ENCODE measurements at regions not wholly inside any gene's neighbourhood (a gene's known extent, or its start where the extent isn't known, plus 50 kb on each side); places are given as distances from the start of the nearest gene placed in this dataset.

DNA sequence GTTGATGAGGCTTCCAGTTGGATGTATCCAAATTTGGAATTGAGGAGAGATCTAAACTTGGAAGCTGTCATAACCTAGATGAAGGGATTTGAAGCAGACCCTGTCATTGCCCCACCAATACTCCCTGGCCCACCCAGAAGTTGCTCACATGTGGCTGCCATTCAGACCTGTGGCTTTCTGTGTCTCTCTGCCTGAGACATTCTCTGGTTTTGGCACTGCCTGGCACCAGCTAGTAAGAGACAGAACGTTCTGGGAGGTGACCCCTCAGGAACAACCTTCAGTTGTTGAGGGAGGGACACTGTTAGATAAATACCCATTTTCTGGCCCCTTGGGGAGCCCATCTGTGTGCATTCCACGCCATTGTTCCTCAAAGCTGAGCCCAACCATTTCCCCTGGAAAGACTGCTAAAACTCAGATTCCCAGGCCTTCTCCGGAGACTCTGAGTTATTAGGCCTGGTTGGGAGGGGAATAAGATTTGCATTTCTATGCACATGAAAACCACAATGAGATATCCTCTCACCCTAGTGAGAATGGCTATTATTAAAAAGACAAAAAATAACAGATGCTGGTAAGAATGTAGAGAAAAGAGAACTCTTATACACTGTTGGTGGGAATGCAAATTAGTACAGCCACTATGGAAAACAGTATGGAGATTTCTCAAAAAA, 290.4 kb downstream of the TSHZ3 start:
- TF ChIP-seq, protein P1, sequence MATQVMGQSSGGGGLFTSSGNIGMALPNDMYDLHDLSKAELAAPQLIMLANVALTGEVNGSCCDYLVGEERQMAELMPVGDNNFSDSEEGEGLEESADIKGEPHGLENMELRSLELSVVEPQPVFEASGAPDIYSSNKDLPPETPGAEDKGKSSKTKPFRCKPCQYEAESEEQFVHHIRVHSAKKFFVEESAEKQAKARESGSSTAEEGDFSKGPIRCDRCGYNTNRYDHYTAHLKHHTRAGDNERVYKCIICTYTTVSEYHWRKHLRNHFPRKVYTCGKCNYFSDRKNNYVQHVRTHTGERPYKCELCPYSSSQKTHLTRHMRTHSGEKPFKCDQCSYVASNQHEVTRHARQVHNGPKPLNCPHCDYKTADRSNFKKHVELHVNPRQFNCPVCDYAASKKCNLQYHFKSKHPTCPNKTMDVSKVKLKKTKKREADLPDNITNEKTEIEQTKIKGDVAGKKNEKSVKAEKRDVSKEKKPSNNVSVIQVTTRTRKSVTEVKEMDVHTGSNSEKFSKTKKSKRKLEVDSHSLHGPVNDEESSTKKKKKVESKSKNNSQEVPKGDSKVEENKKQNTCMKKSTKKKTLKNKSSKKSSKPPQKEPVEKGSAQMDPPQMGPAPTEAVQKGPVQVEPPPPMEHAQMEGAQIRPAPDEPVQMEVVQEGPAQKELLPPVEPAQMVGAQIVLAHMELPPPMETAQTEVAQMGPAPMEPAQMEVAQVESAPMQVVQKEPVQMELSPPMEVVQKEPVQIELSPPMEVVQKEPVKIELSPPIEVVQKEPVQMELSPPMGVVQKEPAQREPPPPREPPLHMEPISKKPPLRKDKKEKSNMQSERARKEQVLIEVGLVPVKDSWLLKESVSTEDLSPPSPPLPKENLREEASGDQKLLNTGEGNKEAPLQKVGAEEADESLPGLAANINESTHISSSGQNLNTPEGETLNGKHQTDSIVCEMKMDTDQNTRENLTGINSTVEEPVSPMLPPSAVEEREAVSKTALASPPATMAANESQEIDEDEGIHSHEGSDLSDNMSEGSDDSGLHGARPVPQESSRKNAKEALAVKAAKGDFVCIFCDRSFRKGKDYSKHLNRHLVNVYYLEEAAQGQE (IDR thresholded peaks at IDR 0.05) = no peak
- no peak for TF ChIP-seq CTCF (IDR thresholded peaks at IDR 0.05)
- TF ChIP-seq EP300 (IDR thresholded peaks at IDR 0.05) = no peak
- TF ChIP-seq RNF2 (IDR thresholded peaks at IDR 0.05; ENCODE audit: borderline replicate concordance, low read depth) = no peak
